ENCODE measurements at regions not wholly inside any gene's neighbourhood (a gene's known extent, or its start where the extent isn't known, plus 50 kb on each side); places are given as distances from the start of the nearest gene placed in this dataset.

DNA sequence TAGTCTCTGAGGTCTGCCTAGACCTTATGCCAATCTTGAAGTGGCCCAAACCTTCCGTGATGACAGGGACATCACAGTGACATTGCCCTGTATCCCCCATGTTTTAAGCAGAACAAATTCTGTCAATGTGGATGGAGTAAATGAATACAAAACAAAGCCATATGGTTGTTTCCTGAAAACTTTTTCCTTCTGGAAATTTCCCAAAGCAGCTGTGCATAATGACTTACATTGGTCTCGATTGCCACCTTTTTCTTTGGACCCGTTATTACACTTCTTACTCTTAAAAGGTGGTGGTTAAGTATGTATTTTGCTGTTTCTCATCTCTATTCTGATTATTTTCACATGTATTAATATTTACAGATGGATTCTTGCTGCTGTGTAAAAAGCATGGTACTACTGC, 411.2 kb upstream of the KLF6 start:
- Histone ChIP-seq H3K27me3 (no peaks in the 10 kb centered on the region), H3K9me3 (no peaks in the 10 kb centered on the region), H3K4me3 (no peak overlapping the region), H3K36me3 (no peaks in the 10 kb centered on the region), H3K4me1 (peaks cover 20% of the 10 kb centered on the region), H3K27ac (peak overlapping the region; percentile 61)
- no peak for TF ChIP-seq POLR2AphosphoS5 (IDR thresholded peaks at IDR 0.05)
- TF ChIP-seq EP300 (IDR thresholded peaks at IDR 0.05), result no peak
- no peak for TF ChIP-seq CTCF (IDR thresholded peaks at IDR 0.05)
- TF ChIP-seq POLR2A (IDR thresholded peaks at IDR 0.05), result no peak
- DNase-seq (ENCODE audit: low spot score in 2 of 2), result no peak
- 76% methylated on average over 3 of the region's 3 CpGs for WGBS

DNA sequence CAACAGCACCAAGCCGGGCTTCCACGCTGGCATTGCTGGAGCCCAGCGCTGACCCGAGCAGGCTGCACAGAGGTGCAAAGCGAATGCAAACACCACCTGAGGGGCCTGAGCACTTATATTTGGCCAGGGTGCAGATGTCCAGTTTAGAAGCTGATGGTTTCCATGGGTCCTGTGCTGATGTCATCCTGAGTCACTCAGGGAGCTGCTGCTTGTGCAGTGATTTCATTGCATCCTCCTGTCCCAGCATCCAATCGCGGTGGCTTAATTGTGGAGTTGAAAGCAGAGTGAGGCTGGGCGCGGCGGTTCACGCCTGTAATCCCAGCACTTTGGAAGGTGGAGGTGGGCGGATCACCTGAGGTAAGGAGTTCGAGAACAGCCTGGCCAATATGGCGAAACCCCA, 410.2 kb upstream of the KLF6 start:
- WGBS, result 95% methylated on average over 14 of the region's 14 CpGs
- TF ChIP-seq POLR2AphosphoS5 (IDR thresholded peaks at IDR 0.05), result no peak
- no peak for TF ChIP-seq EP300 (IDR thresholded peaks at IDR 0.05)
- TF ChIP-seq CTCF (IDR thresholded peaks at IDR 0.05), result no peak
- no peak for TF ChIP-seq POLR2A (IDR thresholded peaks at IDR 0.05)
- DNase-seq (ENCODE audit: low spot score in 2 of 2), result no peak
- Histone ChIP-seq H3K4me3 (no peak overlapping the region), H3K4me1 (peaks cover 25% of the 10 kb centered on the region), H3K27me3 (no peaks in the 10 kb centered on the region), H3K36me3 (no peaks in the 10 kb centered on the region), H3K9me3 (no peaks in the 10 kb centered on the region), H3K27ac (no peak overlapping the region)

DNA sequence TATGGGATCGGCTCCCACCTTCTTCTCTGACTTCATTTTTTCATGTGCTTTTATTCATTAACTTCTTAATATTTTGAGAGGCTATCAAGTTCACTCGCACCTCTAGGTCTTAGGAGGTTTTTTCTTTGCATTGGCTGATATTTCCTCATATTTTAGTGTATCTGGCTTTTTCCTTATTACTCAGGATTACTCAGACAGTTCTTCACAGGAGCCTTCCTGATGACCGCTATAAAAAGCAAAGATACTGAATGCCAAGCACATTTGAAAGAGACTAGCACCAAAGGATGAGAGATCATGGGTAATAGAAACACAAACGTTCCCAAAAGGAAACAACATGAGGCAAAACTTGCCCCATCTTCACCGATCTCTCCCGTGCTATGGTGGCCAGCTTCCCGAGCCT, 409.2 kb upstream of the KLF6 start:
- WGBS, result 94% methylated on average over 7 of the region's 7 CpGs
- Histone ChIP-seq H3K36me3 (no peaks in the 10 kb centered on the region), H3K4me3 (no peak overlapping the region), H3K4me1 (peaks cover 17% of the 10 kb centered on the region), H3K27me3 (no peaks in the 10 kb centered on the region), H3K9me3 (no peaks in the 10 kb centered on the region), H3K27ac (no peak overlapping the region)
- TF ChIP-seq POLR2AphosphoS5 (IDR thresholded peaks at IDR 0.05), result no peak
- no peak for TF ChIP-seq POLR2A (IDR thresholded peaks at IDR 0.05)
- TF ChIP-seq EP300 (IDR thresholded peaks at IDR 0.05), result no peak
- TF ChIP-seq CTCF (IDR thresholded peaks at IDR 0.05), result no peak
- DNase-seq (ENCODE audit: low spot score in 2 of 2), result no peak

DNA sequence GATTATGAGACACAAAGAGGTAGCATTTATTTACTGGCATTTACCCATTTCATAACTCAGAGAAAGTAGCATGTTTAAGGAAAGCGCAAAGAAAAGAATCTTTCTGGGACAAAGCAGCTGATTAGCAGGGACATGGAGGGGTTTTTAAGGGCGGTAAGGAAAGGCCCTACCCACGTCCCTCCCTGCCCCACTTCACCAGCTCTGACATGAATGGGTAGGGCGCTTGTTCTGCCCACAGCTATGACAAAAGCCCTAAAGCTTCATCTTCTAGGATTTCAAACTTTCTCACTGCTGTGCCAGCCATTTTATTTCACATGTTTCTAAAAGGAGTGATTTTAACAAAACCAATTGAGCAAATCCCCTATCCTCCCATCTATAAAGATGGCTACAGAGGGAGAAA, 406.9 kb upstream of the KLF6 start:
- no peak for DNase-seq (ENCODE audit: low spot score in 2 of 2)
- no peaks in the 10 kb centered on the region for H3K27me3 ChIP-seq
- H3K4me3 ChIP-seq, result no peak overlapping the region
- H3K36me3 ChIP-seq, result no peaks in the 10 kb centered on the region
- H3K27ac ChIP-seq, result no peak overlapping the region
- peaks cover 10% of the 10 kb centered on the region for H3K4me1 ChIP-seq
- 65% methylated on average over 4 of the region's 4 CpGs for WGBS
- no peaks in the 10 kb centered on the region for H3K9me3 ChIP-seq
- TF ChIP-seq POLR2A (IDR thresholded peaks at IDR 0.05), result no peak
- no peak for TF ChIP-seq CTCF (IDR thresholded peaks at IDR 0.05)
- no peak for TF ChIP-seq POLR2AphosphoS5 (IDR thresholded peaks at IDR 0.05)
- TF ChIP-seq EP300 (IDR thresholded peaks at IDR 0.05), result no peak

DNA sequence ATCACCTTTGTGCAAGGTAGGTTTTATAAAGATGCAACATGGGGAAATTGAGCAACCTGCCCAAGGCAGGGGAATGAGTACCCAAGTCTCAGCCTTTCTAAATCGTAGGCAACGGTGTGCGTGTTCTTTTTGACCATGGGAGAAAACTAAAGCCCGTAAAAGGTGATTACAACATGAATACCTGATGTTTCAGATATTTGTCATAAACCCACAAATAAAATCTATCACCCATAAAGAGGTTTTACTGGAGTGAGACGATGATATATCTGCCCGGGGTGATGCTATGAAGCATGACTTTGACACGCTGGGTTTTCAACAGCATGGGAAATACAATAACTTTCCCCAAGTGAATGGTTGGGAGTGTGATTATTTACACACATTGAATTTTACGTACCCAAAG, 406.3 kb upstream of the KLF6 start:
- Histone ChIP-seq H3K9me3 (no peaks in the 10 kb centered on the region), H3K4me1 (peaks cover 9% of the 10 kb centered on the region), H3K4me3 (no peak overlapping the region), H3K27me3 (no peaks in the 10 kb centered on the region), H3K27ac (no peak overlapping the region), H3K36me3 (no peaks in the 10 kb centered on the region)
- WGBS, result 70% methylated on average over 8 of the region's 8 CpGs
- TF ChIP-seq POLR2A (IDR thresholded peaks at IDR 0.05), result no peak
- no peak for TF ChIP-seq POLR2AphosphoS5 (IDR thresholded peaks at IDR 0.05)
- TF ChIP-seq EP300 (IDR thresholded peaks at IDR 0.05), result no peak
- TF ChIP-seq CTCF (IDR thresholded peaks at IDR 0.05), result no peak
- DNase-seq (ENCODE audit: low spot score in 2 of 2), result no peak
